ENCODE measurements at regions not wholly inside any gene's neighbourhood (a gene's known extent, or its start where the extent isn't known, plus 50 kb on each side); places are given as distances from the start of the nearest gene placed in this dataset.

GRCh38 chr1:219774386-219774785 lies 154.0 kb downstream of the SLC30A10 start:
- no peak for DNase-seq (ENCODE audit: extremely low spot score)
- Histone ChIP-seq H3K4me3 (ENCODE audit: low read depth, low read length) (no peak overlapping the region), H3K4me1 (ENCODE audit: insufficient read depth) (no peaks in the 10 kb centered on the region), H3K27ac (ENCODE audit: low read depth) (no peak overlapping the region), H3K36me3 (ENCODE audit: insufficient read depth) (no peaks in the 10 kb centered on the region)
- 97% methylated on average over 2 of the region's 2 CpGs for WGBS

DNA sequence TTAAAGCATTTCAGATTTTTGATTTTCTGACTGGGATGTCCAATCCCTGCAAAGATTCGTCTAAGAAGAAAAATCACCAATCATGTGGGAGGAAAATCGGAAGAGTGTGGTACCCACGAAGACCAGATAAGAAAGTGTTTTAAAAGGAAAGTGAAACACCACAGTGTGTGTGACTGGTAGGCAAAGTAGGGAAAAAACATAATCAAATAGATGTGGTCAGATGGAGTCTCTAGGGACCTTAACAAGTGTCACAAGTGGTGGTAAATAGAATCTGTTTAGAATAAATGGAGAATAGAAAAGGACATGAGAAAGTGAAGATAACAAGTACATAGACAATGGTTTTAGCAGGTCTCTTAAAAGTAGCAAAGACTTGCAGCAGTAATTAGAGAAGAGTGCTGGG lies 154.6 kb downstream of the SLC30A10 start:
- Histone ChIP-seq H3K4me3 (ENCODE audit: low read depth, low read length) (no peak overlapping the region), H3K36me3 (ENCODE audit: insufficient read depth) (no peaks in the 10 kb centered on the region), H3K4me1 (ENCODE audit: insufficient read depth) (no peaks in the 10 kb centered on the region), H3K27ac (ENCODE audit: low read depth) (no peak overlapping the region)
- 80% methylated on average over 3 of the region's 3 CpGs for WGBS
- no peak for DNase-seq (ENCODE audit: extremely low spot score)

GRCh38 chr1:219773110-219773509 lies 155.2 kb downstream of the SLC30A10 start:
- Histone ChIP-seq H3K4me3 (ENCODE audit: low read depth, low read length) (no peak overlapping the region), H3K36me3 (ENCODE audit: insufficient read depth) (no peaks in the 10 kb centered on the region), H3K27ac (ENCODE audit: low read depth) (no peak overlapping the region), H3K4me1 (ENCODE audit: insufficient read depth) (no peaks in the 10 kb centered on the region)
- DNase-seq (ENCODE audit: extremely low spot score), result no peak
- 53% methylated on average over 1 of the region's 1 CpG for WGBS

GRCh38 chr1:219772265-219773036 lies 155.9 kb downstream of the SLC30A10 start:
- Histone ChIP-seq H3K4me1 (ENCODE audit: insufficient read depth) (no peaks in the 10 kb centered on the region), H3K36me3 (ENCODE audit: insufficient read depth) (no peaks in the 10 kb centered on the region), H3K27ac (ENCODE audit: low read depth) (no peak overlapping the region), H3K4me3 (ENCODE audit: low read depth, low read length) (no peak overlapping the region)
- 65% methylated on average over 4 of the region's 4 CpGs for WGBS
- DNase-seq (ENCODE audit: extremely low spot score), result no peak

DNA sequence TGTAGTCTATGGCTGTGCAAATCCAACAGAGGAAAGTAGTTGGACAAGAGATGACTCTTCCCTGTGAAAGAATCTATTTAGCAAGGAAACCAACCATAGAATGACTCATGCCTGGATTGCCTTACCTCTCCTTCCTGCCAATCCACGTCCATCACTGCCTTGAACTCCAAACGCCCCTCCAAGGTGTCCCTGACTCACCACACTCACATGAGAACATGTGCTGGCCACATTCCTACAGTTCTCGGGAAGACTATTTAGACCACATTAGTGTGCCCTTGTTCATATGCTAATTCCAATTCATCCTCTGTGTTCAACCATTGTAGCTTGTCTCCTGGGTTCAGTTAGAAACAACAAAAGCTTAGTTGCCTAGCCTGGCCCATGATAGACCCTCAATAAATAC lies 157.3 kb downstream of the SLC30A10 start:
- H3K4me3 ChIP-seq (ENCODE audit: low read depth, low read length), result no peak overlapping the region
- DNase-seq (ENCODE audit: extremely low spot score), result no peak
- no peak overlapping the region for H3K27ac ChIP-seq (ENCODE audit: low read depth)
- no peaks in the 10 kb centered on the region for H3K4me1 ChIP-seq (ENCODE audit: insufficient read depth)
- WGBS, result 65% methylated on average over 3 of the region's 3 CpGs
- H3K36me3 ChIP-seq (ENCODE audit: insufficient read depth), result no peaks in the 10 kb centered on the region

GRCh38 chr1:219763321-219763720 lies 150.4 kb upstream of the ZC3H11B start:
- DNase-seq (ENCODE audit: extremely low spot score), result no peak
- Histone ChIP-seq H3K4me3 (ENCODE audit: low read depth, low read length) (no peak overlapping the region), H3K36me3 (ENCODE audit: insufficient read depth) (no peaks in the 10 kb centered on the region), H3K4me1 (ENCODE audit: insufficient read depth) (no peaks in the 10 kb centered on the region), H3K27ac (ENCODE audit: low read depth) (no peak overlapping the region)
- 84% methylated on average over 2 of the region's 2 CpGs for WGBS

- no peak for DNase-seq (ENCODE audit: extremely low spot score)
- no peaks in the 10 kb centered on the region for H3K4me1 ChIP-seq (ENCODE audit: insufficient read depth)
- no peak overlapping the region for H3K4me3 ChIP-seq (ENCODE audit: low read depth, low read length)
- 82% methylated on average over 3 of the region's 3 CpGs for WGBS
- no peak overlapping the region for H3K27ac ChIP-seq (ENCODE audit: low read depth)
- no peaks in the 10 kb centered on the region for H3K36me3 ChIP-seq (ENCODE audit: insufficient read depth)
Measured at GRCh38 chr1:219761208-219761860, 148.4 kb upstream of the ZC3H11B start.

GRCh38 chr1:219759095-219759494 lies 146.2 kb upstream of the ZC3H11B start:
- 49% methylated on average over 1 of the region's 1 CpG for WGBS
- no peak for DNase-seq (ENCODE audit: extremely low spot score)
- Histone ChIP-seq H3K36me3 (ENCODE audit: insufficient read depth) (no peaks in the 10 kb centered on the region), H3K4me3 (ENCODE audit: low read depth, low read length) (no peak overlapping the region), H3K27ac (ENCODE audit: low read depth) (no peak overlapping the region), H3K4me1 (ENCODE audit: insufficient read depth) (no peaks in the 10 kb centered on the region)

DNA sequence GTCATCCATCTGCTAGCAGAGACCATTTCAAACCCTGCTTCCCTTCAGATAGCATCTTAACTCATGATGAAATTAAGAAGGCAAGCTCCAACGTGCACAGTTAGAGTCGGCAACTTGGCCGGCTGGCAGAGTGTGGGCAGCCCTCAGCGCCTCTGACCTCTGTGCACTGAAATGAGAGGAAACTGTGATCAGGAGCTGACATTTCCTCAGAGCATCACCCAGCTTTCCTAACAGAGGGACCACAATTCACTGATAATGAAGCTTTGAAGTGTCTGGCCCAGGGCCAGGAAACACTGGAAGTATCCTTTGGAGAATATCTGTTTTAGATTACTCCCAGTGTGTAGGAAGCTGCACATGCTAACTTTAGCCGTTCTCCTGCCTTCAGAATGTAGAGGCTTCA lies 145.0 kb upstream of the ZC3H11B start:
- WGBS, result 21% methylated on average over 5 of the region's 5 CpGs
- no peaks in the 10 kb centered on the region for H3K4me1 ChIP-seq (ENCODE audit: insufficient read depth)
- peak; percentile 32 for DNase-seq (ENCODE audit: extremely low spot score)
- no peak overlapping the region for H3K27ac ChIP-seq (ENCODE audit: low read depth)
- H3K36me3 ChIP-seq (ENCODE audit: insufficient read depth), result no peaks in the 10 kb centered on the region
- no peak overlapping the region for H3K4me3 ChIP-seq (ENCODE audit: low read depth, low read length)

DNA sequence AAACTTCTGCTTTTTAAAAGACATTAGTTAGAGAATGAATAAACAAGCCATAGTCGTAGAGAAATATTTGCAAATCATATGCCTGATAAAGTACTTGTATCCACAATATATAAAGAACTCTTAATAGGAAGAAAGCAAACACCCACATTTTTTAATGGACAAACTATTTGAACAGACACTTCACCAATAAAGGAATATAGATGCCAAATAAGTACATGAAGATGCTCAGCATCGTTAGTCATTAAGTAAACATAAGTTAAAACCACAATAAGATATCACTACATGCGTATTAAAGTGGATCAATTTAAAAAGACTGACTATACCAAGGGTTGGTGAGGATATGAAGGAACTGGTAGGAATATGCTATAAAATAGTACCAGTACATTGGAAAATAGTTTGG lies 142.3 kb upstream of the ZC3H11B start:
- no peaks in the 10 kb centered on the region for H3K36me3 ChIP-seq (ENCODE audit: insufficient read depth)
- no peak overlapping the region for H3K4me3 ChIP-seq (ENCODE audit: low read depth, low read length)
- H3K4me1 ChIP-seq (ENCODE audit: insufficient read depth), result no peaks in the 10 kb centered on the region
- no peak for DNase-seq (ENCODE audit: extremely low spot score)
- WGBS, result 79% methylated on average over 3 of the region's 3 CpGs
- no peak overlapping the region for H3K27ac ChIP-seq (ENCODE audit: low read depth)

GRCh38 chr1:219754767-219755166 lies 141.9 kb upstream of the ZC3H11B start:
- Histone ChIP-seq H3K36me3 (ENCODE audit: insufficient read depth) (no peaks in the 10 kb centered on the region), H3K4me1 (ENCODE audit: insufficient read depth) (no peaks in the 10 kb centered on the region), H3K4me3 (ENCODE audit: low read depth, low read length) (no peak overlapping the region), H3K27ac (ENCODE audit: low read depth) (no peak overlapping the region)
- DNase-seq (ENCODE audit: extremely low spot score), result no peak
- 48% methylated on average over 2 of the region's 2 CpGs for WGBS

- H3K36me3 ChIP-seq (ENCODE audit: insufficient read depth), result no peaks in the 10 kb centered on the region
- H3K27ac ChIP-seq (ENCODE audit: low read depth), result no peak overlapping the region
- 22% methylated on average over 4 of the region's 4 CpGs for WGBS
- H3K4me1 ChIP-seq (ENCODE audit: insufficient read depth), result no peaks in the 10 kb centered on the region
- H3K4me3 ChIP-seq (ENCODE audit: low read depth, low read length), result no peak overlapping the region
- no peak for DNase-seq (ENCODE audit: extremely low spot score)
Measured at GRCh38 chr1:219753914-219754313, 141.0 kb upstream of the ZC3H11B start.

DNA sequence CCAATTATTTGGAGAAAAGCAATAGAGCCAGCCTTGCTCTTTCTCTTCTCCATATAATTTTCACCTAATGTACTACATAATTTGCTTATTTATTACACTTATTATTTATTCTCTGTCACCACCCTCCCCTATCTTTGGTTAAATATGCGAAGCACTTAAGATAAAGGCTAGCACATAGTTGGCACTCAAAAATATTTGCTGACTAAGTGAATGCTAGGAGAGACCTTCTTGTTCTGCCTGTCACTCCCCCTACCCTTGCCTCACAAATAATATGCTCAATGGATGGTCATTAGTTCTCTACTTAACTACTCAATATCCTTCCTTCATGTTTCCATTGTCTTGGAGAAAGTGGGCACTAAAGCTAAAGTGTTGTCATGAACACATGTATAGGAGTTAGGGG lies 139.7 kb upstream of the ZC3H11B start:
- no peaks in the 10 kb centered on the region for H3K36me3 ChIP-seq (ENCODE audit: insufficient read depth)
- WGBS, result 49% methylated on average over 1 of the region's 1 CpG
- DNase-seq (ENCODE audit: extremely low spot score), result no peak

DNA sequence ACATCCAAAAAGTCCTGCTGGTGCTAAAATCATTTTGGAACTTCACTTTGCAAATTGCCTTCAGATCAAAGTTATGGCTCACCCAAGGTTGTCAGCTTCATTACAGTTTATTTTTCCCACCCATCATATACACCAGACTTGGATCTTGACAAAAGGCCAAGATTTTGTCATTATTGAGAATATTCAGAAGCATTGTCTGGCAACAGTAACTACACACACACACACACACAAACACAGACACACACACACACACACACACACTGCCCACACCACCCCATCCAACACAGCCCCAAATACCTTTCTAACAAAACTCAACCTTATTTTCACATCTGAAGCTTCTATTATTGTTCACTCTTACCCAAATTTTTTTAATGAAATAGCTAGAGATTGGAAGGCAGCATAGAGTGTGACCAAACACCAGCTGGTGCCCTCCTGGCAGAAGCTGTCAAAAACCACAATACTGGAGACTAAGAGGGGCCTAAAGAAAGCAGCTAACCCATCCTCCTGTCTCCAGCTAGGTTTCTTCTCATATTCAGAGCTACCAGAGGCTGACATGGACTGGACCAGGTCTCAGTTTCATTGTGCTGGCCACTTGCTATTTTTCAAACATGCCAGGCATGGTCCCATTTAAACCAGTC lies 139.1 kb upstream of the ZC3H11B start:
- Histone ChIP-seq H3K27ac (ENCODE audit: low read depth) (no peak overlapping the region), H3K4me1 (ENCODE audit: insufficient read depth) (no peaks in the 10 kb centered on the region), H3K4me3 (ENCODE audit: low read depth, low read length) (no peak overlapping the region), H3K36me3 (ENCODE audit: insufficient read depth) (no peaks in the 10 kb centered on the region)
- DNase-seq (ENCODE audit: extremely low spot score), result no peak

More for the DNA sequence above, 139.7 kb upstream of the ZC3H11B start:
- Histone ChIP-seq H3K4me3 (ENCODE audit: low read depth, low read length) (no peak overlapping the region), H3K4me1 (ENCODE audit: insufficient read depth) (no peaks in the 10 kb centered on the region), H3K27ac (ENCODE audit: low read depth) (no peak overlapping the region)

Data from urinary bladder (tissue), 3 donors.